GM10248 (cell line): ENCODE measurements at regions not wholly inside any gene's neighbourhood (a gene's known extent, or its start where the extent isn't known, plus 50 kb on each side); places are given as distances from the start of the nearest gene placed in this dataset.

Source experiments
- CTCF ChIA-PET: fragments of 300-600 bp; sonication (Branson Sonifier 250); formaldehyde crosslinking; extraction: SDS; loops from one replicate; lab custom pipeline; 2021; ENCODE audit warnings: antibody characterized with exemption; lab: Yijun Ruan, JAX
- POLR2A ChIA-PET: fragments of 350-650 bp; sonication (Branson Sonifier 250); formaldehyde crosslinking; extraction: SDS; loops from one replicate; lab custom pipeline; 2020; ENCODE audit warnings: antibody characterized with exemption; lab: Yijun Ruan, JAX
- DNase-seq: peaks from one replicate; pipeline ENCODE4 v3.0.0; 2012; ENCODE audit errors: extremely low spot score
- CTCF ChIP-seq: IDR thresholded peaks from 2 replicates; pipeline ENCODE4 v1.5.1; 2012; ENCODE audit warnings: mild to moderate bottlenecking, low read depth; ENCODE audit errors: extremely low read depth, missing control alignments, control extremely low read depth

GRCh38 chr12:91628656-91629055, 446.0 kb upstream of the DCN start:
- TF ChIP-seq CTCF, result no peak
- POLR2A ChIA-PET, result no interaction called here
- no peak for DNase-seq
- CTCF ChIA-PET, result no interaction called here

GRCh38 chr12:91627225-91627624, 444.6 kb upstream of the DCN start:
- TF ChIP-seq CTCF, result no peak
- ChIA-PET POLR2A (no interaction called here), CTCF (interaction anchor here (1.1 to 1.3 kb wide), 2 partner anchors 8 to 15 kb away, joined by 3 read pairs; no protein-coding TSS in a partner anchor)
- no peak for DNase-seq

- no peak for TF ChIP-seq CTCF
- POLR2A ChIA-PET, result no interaction called here
- CTCF ChIA-PET, result interaction anchor here (1.1 kb wide), 2 partner anchors 11 to 47 kb away, joined by 3 to 4 read pairs; no protein-coding TSS in a partner anchor
- DNase-seq, result no peak
Measured at GRCh38 chr12:91622981-91623380, 440.4 kb upstream of the DCN start.

- DNase-seq, result no peak
- TF ChIP-seq CTCF, result no peak
- CTCF ChIA-PET, result interaction anchor here (1.1 to 1.3 kb wide), 2 partner anchors 15 to 48 kb away, joined by 3 read pairs; no protein-coding TSS in a partner anchor
- POLR2A ChIA-PET, result no interaction called here
Measured at GRCh38 chr12:91622037-91622436, 439.4 kb upstream of the DCN start.

- ChIA-PET POLR2A (no interaction called here), CTCF (interaction anchor here (1.3 kb wide), 1 partner anchor 14 kb away, joined by 3 read pairs; no protein-coding TSS in a partner anchor)
Measured at GRCh38 chr12:91620992-91621391, 438.4 kb upstream of the DCN start.

GRCh38 chr12:91620422-91620821, 437.8 kb upstream of the DCN start:
- ChIA-PET CTCF (no interaction called here), POLR2A (no interaction called here)
- TF ChIP-seq CTCF, result no peak
- DNase-seq, result no peak

More at GRCh38 chr12:91620992-91621391, 438.4 kb upstream of the DCN start:
- TF ChIP-seq CTCF, result no peak
- DNase-seq, result no peak
